Stimulated activated naive CD8-positive, alpha-beta T cell treated with anti-CD3 and anti-CD28 coated beads, Interleukin-15, Interleukin-2, amounts not matched to agents 100 U/mL and 50 U/mL, for 24 hours (primary cell): ENCODE measurements at regions not wholly inside any gene's neighbourhood (a gene's known extent, or its start where the extent isn't known, plus 50 kb on each side); places are given as distances from the start of the nearest gene placed in this dataset.

Experiments used
- ATAC-seq: fragments of 150-1000 bp; cut with Tn5 transposase; one replicate; pipeline ENCODE4 v1.10.0; 2021
- DNase-seq: peaks from one replicate; pipeline ENCODE4 v3.0.0; 2021

- peak; percentile 16 for ATAC-seq
- DNase-seq, result no peak
Observed at GRCh38 chr2:239687441-239687840, 286.6 kb upstream of the HDAC4 start.

- no peak for ATAC-seq
- DNase-seq, result no peak
Observed at GRCh38 chr2:239685965-239686364, 285.1 kb upstream of the HDAC4 start.

GRCh38 chr2:239685556-239685955 lies 284.7 kb upstream of the HDAC4 start:
- DNase-seq (no peak), ATAC-seq (no peak)

GRCh38 chr2:239684996-239685395 lies 284.2 kb upstream of the HDAC4 start:
- ATAC-seq (no peak), DNase-seq (no peak)

GRCh38 chr2:239684271-239684810 lies 283.5 kb upstream of the HDAC4 start:
- ATAC-seq, result no peak
- no peak for DNase-seq

GRCh38 chr2:239682518-239682917 lies 281.7 kb upstream of the HDAC4 start:
- ATAC-seq, result no peak
- no peak for DNase-seq

GRCh38 chr2:239679755-239680154 lies 278.9 kb upstream of the HDAC4 start:
- DNase-seq (no peak), ATAC-seq (no peak)

GRCh38 chr2:239678666-239679296 lies 278.0 kb upstream of the HDAC4 start:
- ATAC-seq (no peak), DNase-seq (no peak)

GRCh38 chr2:239678186-239678490 lies 277.3 kb upstream of the HDAC4 start:
- ATAC-seq, result no peak
- DNase-seq, result no peak

GRCh38 chr2:239677453-239678185 lies 276.8 kb upstream of the HDAC4 start:
- no peak for ATAC-seq
- DNase-seq, result no peak

- DNase-seq, result no peak
- no peak for ATAC-seq
Observed at GRCh38 chr2:239676716-239677452, 276.1 kb upstream of the HDAC4 start.

- DNase-seq (no peak), ATAC-seq (no peak)
Observed at GRCh38 chr2:239675826-239676715, 275.3 kb upstream of the HDAC4 start.

GRCh38 chr2:239674981-239675825 lies 274.4 kb upstream of the HDAC4 start:
- DNase-seq (no peak), ATAC-seq (no peak)

GRCh38 chr2:239674101-239674980 lies 273.5 kb upstream of the HDAC4 start:
- DNase-seq (no peak), ATAC-seq (no peak)

GRCh38 chr2:239673641-239674040 lies 272.8 kb upstream of the HDAC4 start:
- ATAC-seq (no peak), DNase-seq (no peak)

- no peak for DNase-seq
- no peak for ATAC-seq
Observed at GRCh38 chr2:239671916-239672849, 271.4 kb upstream of the HDAC4 start.

- no peak for DNase-seq
- no peak for ATAC-seq
Observed at GRCh38 chr2:239671471-239671870, 270.7 kb upstream of the HDAC4 start.

GRCh38 chr2:239670463-239671120 lies 269.8 kb upstream of the HDAC4 start:
- ATAC-seq, result no peak
- DNase-seq, result no peak
